ENCODE measurements at regions not wholly inside any gene's neighbourhood (a gene's known extent, or its start where the extent isn't known, plus 50 kb on each side); places are given as distances from the start of the nearest gene placed in this dataset.

- TF ChIP-seq CTCF (IDR thresholded peaks at IDR 0.05) (no peak), POLR2AphosphoS5 (IDR thresholded peaks at IDR 0.05; ENCODE audit: low read depth, low read length) (no peak), SIN3A (IDR thresholded peaks at IDR 0.05; ENCODE audit: borderline replicate concordance, insufficient read depth, low read depth, low read length) (no peak)
- TF ChIP-seq, protein P1, sequence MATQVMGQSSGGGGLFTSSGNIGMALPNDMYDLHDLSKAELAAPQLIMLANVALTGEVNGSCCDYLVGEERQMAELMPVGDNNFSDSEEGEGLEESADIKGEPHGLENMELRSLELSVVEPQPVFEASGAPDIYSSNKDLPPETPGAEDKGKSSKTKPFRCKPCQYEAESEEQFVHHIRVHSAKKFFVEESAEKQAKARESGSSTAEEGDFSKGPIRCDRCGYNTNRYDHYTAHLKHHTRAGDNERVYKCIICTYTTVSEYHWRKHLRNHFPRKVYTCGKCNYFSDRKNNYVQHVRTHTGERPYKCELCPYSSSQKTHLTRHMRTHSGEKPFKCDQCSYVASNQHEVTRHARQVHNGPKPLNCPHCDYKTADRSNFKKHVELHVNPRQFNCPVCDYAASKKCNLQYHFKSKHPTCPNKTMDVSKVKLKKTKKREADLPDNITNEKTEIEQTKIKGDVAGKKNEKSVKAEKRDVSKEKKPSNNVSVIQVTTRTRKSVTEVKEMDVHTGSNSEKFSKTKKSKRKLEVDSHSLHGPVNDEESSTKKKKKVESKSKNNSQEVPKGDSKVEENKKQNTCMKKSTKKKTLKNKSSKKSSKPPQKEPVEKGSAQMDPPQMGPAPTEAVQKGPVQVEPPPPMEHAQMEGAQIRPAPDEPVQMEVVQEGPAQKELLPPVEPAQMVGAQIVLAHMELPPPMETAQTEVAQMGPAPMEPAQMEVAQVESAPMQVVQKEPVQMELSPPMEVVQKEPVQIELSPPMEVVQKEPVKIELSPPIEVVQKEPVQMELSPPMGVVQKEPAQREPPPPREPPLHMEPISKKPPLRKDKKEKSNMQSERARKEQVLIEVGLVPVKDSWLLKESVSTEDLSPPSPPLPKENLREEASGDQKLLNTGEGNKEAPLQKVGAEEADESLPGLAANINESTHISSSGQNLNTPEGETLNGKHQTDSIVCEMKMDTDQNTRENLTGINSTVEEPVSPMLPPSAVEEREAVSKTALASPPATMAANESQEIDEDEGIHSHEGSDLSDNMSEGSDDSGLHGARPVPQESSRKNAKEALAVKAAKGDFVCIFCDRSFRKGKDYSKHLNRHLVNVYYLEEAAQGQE (IDR thresholded peaks at IDR 0.05; ENCODE audit: insufficient read depth in 1 of 2, low read depth in 2 of 2, low read length in 1 of 2): no peak
Observed at GRCh38 chr11:133739481-133739880, 105.8 kb downstream of the SPATA19 start.

All from Panc1 (cell line).